Ascending aorta (tissue), 2 donors: ENCODE measurements at regions not wholly inside any gene's neighbourhood (a gene's known extent, or its start where the extent isn't known, plus 50 kb on each side); places are given as distances from the start of the nearest gene placed in this dataset.

ENCODE experiments used
- DNase-seq, 2 donors: peaks; one replicate each; pipeline ENCODE4 v3.0.0-alpha.2; 2019; ENCODE audit warnings: low spot score in 2 of 2
- H3K27ac ChIP-seq, 2 donors: fragments of 200-600 bp; sonication (generic); one replicate each; pipeline ENCODE4 v1.5.1; 2016 to 2017; ENCODE audit warnings: mild to moderate bottlenecking in 1 of 2
- H3K27me3 ChIP-seq: fragments of 200-600 bp; sonication (generic); one replicate; pipeline ENCODE4 v1.5.1; 2017
- H3K36me3 ChIP-seq, 2 donors: fragments of 200-600 bp; sonication (generic); one replicate each; pipeline ENCODE4 v1.5.1; 2016
- H3K4me1 ChIP-seq, 2 donors: fragments of 200-600 bp; sonication (generic); one replicate each; pipeline ENCODE4 v1.5.1; 2016 to 2017; ENCODE audit warnings: mild to moderate bottlenecking in 1 of 2
- H3K4me3 ChIP-seq, 2 donors: fragments of 200-600 bp; sonication (generic); one replicate each; pipeline ENCODE4 v1.5.1; 2016 to 2017; ENCODE audit warnings: mild to moderate bottlenecking in 1 of 2
- H3K9me3 ChIP-seq, 2 donors: fragments of 200-600 bp; sonication (generic); one replicate each; pipeline ENCODE4 v1.5.1; 2016
- intact Hi-C: fragments of 100-400 bp; cut with DNase I; formaldehyde crosslinking; loops from one replicate; pipeline ENCODE4 v1.15.1; 2023
- TF ChIP-seq, protein P1 (sequence below), 3 experiments: fragments of 200-600 bp in 2 of 3; fragments of 450-650 bp in 1 of 3; sonication (generic) in 2 of 3; IDR thresholded peaks; one replicate each; pipeline ENCODE4 v1.5.1; 2016 to 2019; ENCODE audit warnings: antibody characterized with exemption in 3 of 3, mild to moderate bottlenecking in 1 of 3, moderate library complexity in 1 of 3

DNA sequence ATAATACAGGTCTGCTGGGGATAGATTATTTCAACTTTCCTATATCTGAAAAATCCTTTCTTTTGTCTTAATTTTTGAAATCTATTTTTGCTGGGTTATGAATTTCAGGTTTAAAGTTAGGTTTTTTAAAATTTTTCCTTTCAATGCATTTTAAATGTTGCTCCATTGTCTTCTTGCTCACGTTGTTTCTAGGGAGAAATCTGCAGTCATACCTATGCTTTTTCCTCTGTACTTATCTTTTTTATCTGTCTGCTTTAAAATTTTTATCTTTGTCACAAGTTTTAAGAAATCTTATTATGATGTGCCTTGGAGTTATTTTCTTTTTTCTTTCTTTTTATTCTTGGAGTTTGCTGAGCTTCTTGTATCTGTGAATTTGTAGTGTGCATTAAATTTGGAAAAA is 412.0 kb upstream of the KIF2A start:
- intact Hi-C loops: no loop called here
- no peaks in the 10 kb centered on the region for H3K4me1 ChIP-seq
- no peak overlapping the region for H3K4me3 ChIP-seq
- TF ChIP-seq, protein P1, sequence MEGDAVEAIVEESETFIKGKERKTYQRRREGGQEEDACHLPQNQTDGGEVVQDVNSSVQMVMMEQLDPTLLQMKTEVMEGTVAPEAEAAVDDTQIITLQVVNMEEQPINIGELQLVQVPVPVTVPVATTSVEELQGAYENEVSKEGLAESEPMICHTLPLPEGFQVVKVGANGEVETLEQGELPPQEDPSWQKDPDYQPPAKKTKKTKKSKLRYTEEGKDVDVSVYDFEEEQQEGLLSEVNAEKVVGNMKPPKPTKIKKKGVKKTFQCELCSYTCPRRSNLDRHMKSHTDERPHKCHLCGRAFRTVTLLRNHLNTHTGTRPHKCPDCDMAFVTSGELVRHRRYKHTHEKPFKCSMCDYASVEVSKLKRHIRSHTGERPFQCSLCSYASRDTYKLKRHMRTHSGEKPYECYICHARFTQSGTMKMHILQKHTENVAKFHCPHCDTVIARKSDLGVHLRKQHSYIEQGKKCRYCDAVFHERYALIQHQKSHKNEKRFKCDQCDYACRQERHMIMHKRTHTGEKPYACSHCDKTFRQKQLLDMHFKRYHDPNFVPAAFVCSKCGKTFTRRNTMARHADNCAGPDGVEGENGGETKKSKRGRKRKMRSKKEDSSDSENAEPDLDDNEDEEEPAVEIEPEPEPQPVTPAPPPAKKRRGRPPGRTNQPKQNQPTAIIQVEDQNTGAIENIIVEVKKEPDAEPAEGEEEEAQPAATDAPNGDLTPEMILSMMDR (IDR thresholded peaks at IDR 0.05): no peak
- no peaks in the 10 kb centered on the region for H3K27me3 ChIP-seq
- DNase-seq: no peak
- no peak overlapping the region for H3K27ac ChIP-seq
- peaks cover 0 to 7% of the 10 kb centered on the region in 2 donors for H3K9me3 ChIP-seq
- H3K36me3 ChIP-seq: no peaks in the 10 kb centered on the region

- Histone ChIP-seq H3K4me1 (no peaks in the 10 kb centered on the region), H3K4me3 (no peak overlapping the region), H3K27ac (no peak overlapping the region), H3K27me3 (no peaks in the 10 kb centered on the region), H3K36me3 (no peaks in the 10 kb centered on the region), H3K9me3 (no peaks in the 10 kb centered on the region)
- intact Hi-C loops: no loop called here
- no peak for DNase-seq
- TF ChIP-seq, protein P1 (IDR thresholded peaks at IDR 0.05): no peak
Measured at GRCh38 chr5:61896811-61897210, 409.2 kb upstream of the KIF2A start.

DNA sequence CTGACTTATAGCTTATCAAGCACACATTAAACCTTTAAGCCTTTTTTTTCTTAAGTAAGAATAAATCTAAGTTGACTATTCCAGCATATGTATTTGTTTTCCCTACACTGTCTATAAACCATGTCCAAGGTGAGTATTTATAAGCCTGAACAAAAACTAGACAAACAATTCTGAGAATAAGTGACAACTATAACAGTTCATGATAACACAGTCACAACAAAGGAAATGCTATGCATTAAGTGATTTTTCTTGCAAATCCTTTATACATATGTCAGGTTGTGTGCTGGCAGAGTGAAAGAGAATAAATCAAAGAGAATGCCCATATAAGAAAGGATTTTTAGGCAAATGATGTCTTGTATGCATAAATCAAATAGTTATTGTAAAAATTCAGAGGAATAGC is 408.8 kb upstream of the KIF2A start:
- no peaks in the 10 kb centered on the region for H3K4me1 ChIP-seq
- H3K36me3 ChIP-seq: no peaks in the 10 kb centered on the region
- H3K27ac ChIP-seq: no peak overlapping the region
- H3K4me3 ChIP-seq: no peak overlapping the region
- H3K27me3 ChIP-seq: no peaks in the 10 kb centered on the region
- TF ChIP-seq, protein P1 (IDR thresholded peaks at IDR 0.05): no peak
- H3K9me3 ChIP-seq: no peaks in the 10 kb centered on the region
- no peak for DNase-seq
- intact Hi-C loops: no loop called here

- intact Hi-C loops: no loop called here
- H3K4me1 ChIP-seq: no peaks in the 10 kb centered on the region
- TF ChIP-seq, protein P1 (IDR thresholded peaks at IDR 0.05): no peak
- no peaks in the 10 kb centered on the region for H3K36me3 ChIP-seq
- H3K4me3 ChIP-seq: no peak overlapping the region
- no peak overlapping the region for H3K27ac ChIP-seq
- no peaks in the 10 kb centered on the region for H3K27me3 ChIP-seq
- H3K9me3 ChIP-seq: no peaks in the 10 kb centered on the region
- DNase-seq: no peak
Measured at GRCh38 chr5:61901997-61902396, 404.0 kb upstream of the KIF2A start.

DNA sequence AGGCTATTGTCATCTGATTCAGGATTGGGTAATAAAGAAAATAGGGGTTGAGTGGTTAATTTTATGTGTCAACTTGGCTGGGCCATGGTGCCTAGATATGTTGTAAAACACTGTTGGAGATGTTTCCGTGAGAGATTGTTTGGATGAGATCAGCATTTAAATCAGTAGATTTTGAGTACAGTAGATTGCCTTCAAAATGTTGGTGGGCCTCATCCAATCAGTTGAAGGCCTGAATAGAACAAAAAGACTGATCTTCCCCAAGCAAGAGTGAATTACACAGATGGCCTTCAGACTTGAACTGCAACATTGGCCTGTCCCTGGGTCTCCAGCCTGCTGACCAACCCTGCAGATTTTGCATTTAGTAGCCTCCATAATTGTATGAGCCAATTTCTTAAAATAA is 401.3 kb upstream of the KIF2A start:
- H3K4me1 ChIP-seq: no peaks in the 10 kb centered on the region
- no peaks in the 10 kb centered on the region for H3K9me3 ChIP-seq
- no peak overlapping the region for H3K4me3 ChIP-seq
- TF ChIP-seq, protein P1 (IDR thresholded peaks at IDR 0.05): no peak
- intact Hi-C loops: no loop called here
- no peak overlapping the region for H3K27ac ChIP-seq
- H3K27me3 ChIP-seq: no peaks in the 10 kb centered on the region
- H3K36me3 ChIP-seq: no peaks in the 10 kb centered on the region
- DNase-seq: no peak

- no peaks in the 10 kb centered on the region for H3K36me3 ChIP-seq
- no peaks in the 10 kb centered on the region for H3K27me3 ChIP-seq
- H3K4me1 ChIP-seq: no peaks in the 10 kb centered on the region
- H3K9me3 ChIP-seq: no peaks in the 10 kb centered on the region
- TF ChIP-seq, protein P1 (IDR thresholded peaks at IDR 0.05): no peak
- no peak for DNase-seq
- H3K4me3 ChIP-seq: no peak overlapping the region
- intact Hi-C loops: no loop called here
- H3K27ac ChIP-seq: no peak overlapping the region
Measured at GRCh38 chr5:61905613-61906012, 400.4 kb upstream of the KIF2A start.
